Tibial artery (tissue), 4 donors: ENCODE measurements at regions not wholly inside any gene's neighbourhood (a gene's known extent, or its start where the extent isn't known, plus 50 kb on each side); places are given as distances from the start of the nearest gene placed in this dataset.

ENCODE experiments used
- DNase-seq, 2 donors: peaks; one replicate each; pipeline ENCODE4 v3.0.0-alpha.2; 2019
- H3K27ac ChIP-seq, 2 donors: fragments of 200-600 bp; sonication (generic) in 1 of 2; 1 replicate in 1 of 2; 2 replicates in 1 of 2; pipeline ENCODE4 v1.5.1; 2018 to 2019; ENCODE audit warnings: mild to moderate bottlenecking in 1 of 2
- H3K27me3 ChIP-seq, 2 donors: fragments of 200-600 bp; sonication (generic) in 1 of 2; one replicate each; pipeline versions ENCODE4 v1.5.1 to v1.6.0; 2016 to 2019
- H3K36me3 ChIP-seq, 3 donors: fragments of 200-600 bp; sonication (generic) in 2 of 3; one replicate each; pipeline ENCODE4 v1.5.1; 2016 to 2019; ENCODE audit warnings: mild to moderate bottlenecking in 2 of 3
- H3K4me1 ChIP-seq, 4 donors: fragments of 200-600 bp; sonication (generic) in 2 of 4; 1 replicate in 3 of 4; 2 replicates in 1 of 4; pipeline ENCODE4 v1.5.1; 2016 to 2019
- H3K4me3 ChIP-seq, 2 donors: fragments of 200-600 bp; sonication (generic) in 1 of 2; 1 replicate in 1 of 2; 2 replicates in 1 of 2; pipeline ENCODE4 v1.5.1; 2018 to 2019; ENCODE audit warnings: mild to moderate bottlenecking in 2 of 2
- H3K9me3 ChIP-seq, 3 donors: fragments of 200-600 bp; sonication (generic) in 1 of 3; one replicate each; pipeline ENCODE4 v1.5.1; 2016 to 2019
- intact Hi-C: fragments of 100-400 bp; cut with DNase I; formaldehyde crosslinking; loops from one replicate; pipeline ENCODE4 v1.15.0; 2023; ENCODE audit warnings: low total_unique reads
- TF ChIP-seq, protein P1 (sequence below), 2 experiments: fragments of 200-600 bp in 1 of 2; fragments of 450-650 bp in 1 of 2; IDR thresholded peaks; one replicate each; pipeline ENCODE4 v1.5.1; 2017 to 2019; ENCODE audit warnings: antibody characterized with exemption in 2 of 2, mild to moderate bottlenecking in 1 of 2, moderate library complexity in 1 of 2

GRCh38 chr10:16304311-16304710, 132.5 kb upstream of the PTER start:
- Histone ChIP-seq H3K36me3 (no peaks in the 10 kb centered on the region), H3K9me3 (no peaks in the 10 kb centered on the region), H3K4me3 (no peak overlapping the region), H3K27ac (no peak overlapping the region), H3K27me3 (no peaks in the 10 kb centered on the region), H3K4me1 (no peaks in the 10 kb centered on the region)
- DNase-seq = no peak
- intact Hi-C loops = no loop called here
- TF ChIP-seq, protein P1, sequence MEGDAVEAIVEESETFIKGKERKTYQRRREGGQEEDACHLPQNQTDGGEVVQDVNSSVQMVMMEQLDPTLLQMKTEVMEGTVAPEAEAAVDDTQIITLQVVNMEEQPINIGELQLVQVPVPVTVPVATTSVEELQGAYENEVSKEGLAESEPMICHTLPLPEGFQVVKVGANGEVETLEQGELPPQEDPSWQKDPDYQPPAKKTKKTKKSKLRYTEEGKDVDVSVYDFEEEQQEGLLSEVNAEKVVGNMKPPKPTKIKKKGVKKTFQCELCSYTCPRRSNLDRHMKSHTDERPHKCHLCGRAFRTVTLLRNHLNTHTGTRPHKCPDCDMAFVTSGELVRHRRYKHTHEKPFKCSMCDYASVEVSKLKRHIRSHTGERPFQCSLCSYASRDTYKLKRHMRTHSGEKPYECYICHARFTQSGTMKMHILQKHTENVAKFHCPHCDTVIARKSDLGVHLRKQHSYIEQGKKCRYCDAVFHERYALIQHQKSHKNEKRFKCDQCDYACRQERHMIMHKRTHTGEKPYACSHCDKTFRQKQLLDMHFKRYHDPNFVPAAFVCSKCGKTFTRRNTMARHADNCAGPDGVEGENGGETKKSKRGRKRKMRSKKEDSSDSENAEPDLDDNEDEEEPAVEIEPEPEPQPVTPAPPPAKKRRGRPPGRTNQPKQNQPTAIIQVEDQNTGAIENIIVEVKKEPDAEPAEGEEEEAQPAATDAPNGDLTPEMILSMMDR (IDR thresholded peaks at IDR 0.05) = no peak

- H3K4me3 ChIP-seq = no peak overlapping the region
- no peaks in the 10 kb centered on the region for H3K27me3 ChIP-seq
- intact Hi-C loops = no loop called here
- no peaks in the 10 kb centered on the region for H3K36me3 ChIP-seq
- H3K27ac ChIP-seq = no peak overlapping the region
- TF ChIP-seq, protein P1 (IDR thresholded peaks at IDR 0.05) = no peak
- H3K4me1 ChIP-seq = no peaks in the 10 kb centered on the region
- peaks cover 0 to 3% (median 0%) of the 10 kb centered on the region in 3 donors for H3K9me3 ChIP-seq
- no peak for DNase-seq
These were observed 126.4 kb upstream of the PTER start for GRCh38 chr10:16310440-16310839.

DNA sequence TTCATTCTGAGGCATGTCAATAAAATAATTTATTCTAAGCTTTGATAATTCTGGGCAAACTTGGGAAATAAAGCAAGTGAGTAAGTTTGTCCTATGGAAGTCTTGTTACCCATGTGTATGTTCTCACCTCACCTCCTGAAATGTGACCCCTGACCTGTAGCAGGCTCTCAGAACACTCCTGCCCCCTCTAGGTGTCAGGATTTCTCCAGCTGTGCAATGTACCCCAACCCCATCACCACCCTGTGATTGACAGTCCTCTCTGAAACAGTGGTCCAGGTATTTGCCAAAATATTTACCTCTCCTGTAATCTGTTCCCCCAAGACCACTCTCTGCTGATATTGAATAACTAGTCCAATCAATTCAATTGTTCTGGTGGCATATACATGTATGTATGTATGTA, 122.6 kb upstream of the PTER start:
- intact Hi-C loops = no loop called here
- no peak overlapping the region for H3K4me3 ChIP-seq
- TF ChIP-seq, protein P1 (IDR thresholded peaks at IDR 0.05) = no peak
- H3K27me3 ChIP-seq = no peaks in the 10 kb centered on the region
- peaks cover 0 to 3% (median 0%) of the 10 kb centered on the region in 3 donors for H3K9me3 ChIP-seq
- H3K27ac ChIP-seq = no peak overlapping the region
- H3K36me3 ChIP-seq = no peaks in the 10 kb centered on the region
- DNase-seq = no peak
- no peaks in the 10 kb centered on the region for H3K4me1 ChIP-seq

- no peaks in the 10 kb centered on the region for H3K27me3 ChIP-seq
- no peak for DNase-seq
- TF ChIP-seq, protein P1 (IDR thresholded peaks at IDR 0.05) = no peak
- intact Hi-C loops = no loop called here
- no peaks in the 10 kb centered on the region for H3K36me3 ChIP-seq
- no peak overlapping the region for H3K27ac ChIP-seq
- no peak overlapping the region for H3K4me3 ChIP-seq
- H3K4me1 ChIP-seq = no peaks in the 10 kb centered on the region
- H3K9me3 ChIP-seq = no peaks in the 10 kb centered on the region
These were observed 119.9 kb upstream of the PTER start for GRCh38 chr10:16316733-16317390.

GRCh38 chr10:16341637-16342036, 95.2 kb upstream of the PTER start:
- no peak overlapping the region for H3K27ac ChIP-seq
- TF ChIP-seq, protein P1 (IDR thresholded peaks at IDR 0.05) = no peak
- no peaks in the 10 kb centered on the region for H3K4me1 ChIP-seq
- intact Hi-C loops = no loop called here
- H3K36me3 ChIP-seq = no peaks in the 10 kb centered on the region
- H3K4me3 ChIP-seq = no peak overlapping the region
- DNase-seq = no peak
- no peaks in the 10 kb centered on the region for H3K9me3 ChIP-seq
- H3K27me3 ChIP-seq = no peaks in the 10 kb centered on the region

DNA sequence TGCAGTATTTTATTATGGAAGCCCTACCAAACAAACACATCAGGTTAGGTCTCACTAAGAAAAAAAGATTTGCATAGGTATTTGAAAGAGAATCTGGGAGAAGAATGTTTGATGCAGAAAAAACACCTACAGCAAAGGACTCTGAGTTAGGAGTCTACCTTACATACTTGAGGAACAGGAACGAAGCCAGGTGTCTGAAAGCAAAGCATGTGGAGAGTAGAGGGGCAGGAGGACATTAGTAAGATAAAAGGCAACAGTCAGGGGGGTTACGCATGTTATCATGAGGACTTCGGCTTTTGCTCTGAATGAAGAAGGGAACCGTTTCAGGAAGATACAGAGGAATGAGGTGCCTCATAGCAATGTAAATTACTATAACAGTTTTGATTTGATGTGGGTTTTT, 87.9 kb upstream of the PTER start:
- no peak overlapping the region for H3K4me3 ChIP-seq
- no peaks in the 10 kb centered on the region for H3K36me3 ChIP-seq
- intact Hi-C loops = no loop called here
- H3K9me3 ChIP-seq = no peaks in the 10 kb centered on the region
- no peaks in the 10 kb centered on the region for H3K4me1 ChIP-seq
- no peak for DNase-seq
- no peak overlapping the region for H3K27ac ChIP-seq
- TF ChIP-seq, protein P1 (IDR thresholded peaks at IDR 0.05) = no peak
- no peaks in the 10 kb centered on the region for H3K27me3 ChIP-seq
